Peyer's patch (tissue), 4 donors: ENCODE measurements at regions not wholly inside any gene's neighbourhood (a gene's known extent, or its start where the extent isn't known, plus 50 kb on each side); places are given as distances from the start of the nearest gene placed in this dataset.

Source experiments
- DNase-seq, 3 donors: peaks; one replicate each; pipeline ENCODE4 v3.0.0-alpha.2; 2017 to 2019
- H3K27ac ChIP-seq, 4 donors: fragments of 200-600 bp; sonication (generic); one replicate each; pipeline ENCODE4 v1.5.1; 2016 to 2019
- H3K27me3 ChIP-seq, 2 donors: fragments of 200-600 bp; sonication (generic); one replicate each; pipeline ENCODE4 v1.5.1; 2019
- H3K36me3 ChIP-seq, 3 donors: fragments of 200-600 bp; sonication (generic); one replicate each; pipeline ENCODE4 v1.5.1; 2016 to 2019
- H3K4me1 ChIP-seq, 4 donors: fragments of 200-600 bp; sonication (generic); one replicate each; pipeline ENCODE4 v1.5.1; 2016 to 2019
- H3K4me3 ChIP-seq, 4 donors: fragments of 200-600 bp; sonication (generic); 1 replicate in 3 of 4; 2 replicates in 1 of 4; pipeline ENCODE4 v1.5.1; 2016 to 2019; ENCODE audit warnings: mild to moderate bottlenecking in 1 of 4
- H3K9me3 ChIP-seq, 4 donors: fragments of 200-600 bp; sonication (generic); one replicate each; pipeline ENCODE4 v1.5.1; 2016 to 2019; ENCODE audit warnings: mild to moderate bottlenecking in 1 of 4
- CTCF ChIP-seq, 6 experiments: fragments of 450-650 bp in 4 of 6; fragments of 200-600 bp in 2 of 6; sonication (generic) in 1 of 6; IDR thresholded peaks; one replicate each; pipeline ENCODE4 v1.5.1; 2017 to 2019; ENCODE audit warnings: antibody characterized with exemption in 6 of 6, mild to moderate bottlenecking in 3 of 6, moderate library complexity in 1 of 6
- POLR2A ChIP-seq, 2 donors: fragments of 450-650 bp; IDR thresholded peaks; one replicate each; pipeline ENCODE4 v1.5.1; 2017; ENCODE audit warnings: antibody characterized with exemption in 2 of 2, mild to moderate bottlenecking in 2 of 2, moderate library complexity in 2 of 2

GRCh38 chr5:143471666-143472464, 68.4 kb upstream of the NR3C1 start:
- H3K4me3 ChIP-seq = no peak overlapping the region
- H3K4me1 ChIP-seq = no peaks in the 10 kb centered on the region
- H3K36me3 ChIP-seq = no peaks in the 10 kb centered on the region
- H3K27me3 ChIP-seq = no peaks in the 10 kb centered on the region
- no peak for DNase-seq
- TF ChIP-seq CTCF (IDR thresholded peaks at IDR 0.05) (no peak), POLR2A (IDR thresholded peaks at IDR 0.05) (no peak)
- no peak overlapping the region for H3K27ac ChIP-seq
- H3K9me3 ChIP-seq = no peaks in the 10 kb centered on the region

GRCh38 chr5:143471041-143471509, 67.6 kb upstream of the NR3C1 start:
- no peaks in the 10 kb centered on the region for H3K9me3 ChIP-seq

GRCh38 chr5:143470120-143470519, 66.6 kb upstream of the NR3C1 start:
- no peak for TF ChIP-seq POLR2A (IDR thresholded peaks at IDR 0.05)
- no peak for TF ChIP-seq CTCF (IDR thresholded peaks at IDR 0.05)
- no peak for DNase-seq
- H3K36me3 ChIP-seq = no peaks in the 10 kb centered on the region
- H3K4me3 ChIP-seq = no peak overlapping the region
- no peaks in the 10 kb centered on the region for H3K4me1 ChIP-seq
- H3K9me3 ChIP-seq = no peaks in the 10 kb centered on the region
- no peaks in the 10 kb centered on the region for H3K27me3 ChIP-seq
- no peak overlapping the region for H3K27ac ChIP-seq

More at GRCh38 chr5:143471041-143471509, 67.6 kb upstream of the NR3C1 start:
- Histone ChIP-seq H3K36me3 (no peaks in the 10 kb centered on the region), H3K27me3 (no peaks in the 10 kb centered on the region), H3K27ac (no peak overlapping the region), H3K4me3 (no peak overlapping the region), H3K4me1 (no peaks in the 10 kb centered on the region)
- no peak for TF ChIP-seq POLR2A (IDR thresholded peaks at IDR 0.05)
- TF ChIP-seq CTCF (IDR thresholded peaks at IDR 0.05) = no peak
- no peak for DNase-seq

- Histone ChIP-seq H3K27ac (no peak overlapping the region), H3K27me3 (no peaks in the 10 kb centered on the region), H3K4me1 (no peaks in the 10 kb centered on the region), H3K4me3 (no peak overlapping the region), H3K9me3 (no peaks in the 10 kb centered on the region), H3K36me3 (no peaks in the 10 kb centered on the region)
- no peak for DNase-seq
- TF ChIP-seq CTCF (IDR thresholded peaks at IDR 0.05) (no peak), POLR2A (IDR thresholded peaks at IDR 0.05) (no peak)
These were observed 65.6 kb upstream of the NR3C1 start for GRCh38 chr5:143469125-143469524.

- Histone ChIP-seq H3K4me1 (no peaks in the 10 kb centered on the region), H3K27me3 (no peaks in the 10 kb centered on the region), H3K4me3 (no peak overlapping the region), H3K27ac (no peak overlapping the region), H3K9me3 (no peaks in the 10 kb centered on the region), H3K36me3 (no peaks in the 10 kb centered on the region)
- no peak for DNase-seq
- TF ChIP-seq CTCF (IDR thresholded peaks at IDR 0.05) = no peak
- TF ChIP-seq POLR2A (IDR thresholded peaks at IDR 0.05) = no peak
These were observed 63.1 kb upstream of the NR3C1 start for GRCh38 chr5:143466632-143467031.
